K562 (cell line): ENCODE measurements at regions not wholly inside any gene's neighbourhood (a gene's known extent, or its start where the extent isn't known, plus 50 kb on each side); places are given as distances from the start of the nearest gene placed in this dataset.

ENCODE experiments used
- ATAC-seq: fragments of 200-7000 bp; cut with Tn5 transposase; 3 replicates; pipeline ENCODE4 v1.9.1; 2020; ENCODE audit warnings: moderate library complexity
- BruUV-seq: library from RNA; stranded (reverse); fragments of 400-500 nt; replicated peaks from 2 replicates; lab custom pipeline; 2021; lab: Mats Ljungman, UMichigan
- CTCF ChIA-PET: fragments of 300-600 bp; formaldehyde crosslinking; extraction: SDS; loops from one replicate; lab custom pipeline; 2021; ENCODE audit warnings: low intra/inter-chr PET ratio; lab: Yijun Ruan, JAX
- POLR2A ChIA-PET: fragments of 300-600, 350-650 bp; sonication (Branson Sonifier 250); formaldehyde crosslinking; extraction: SDS; loops from one replicate; lab custom pipeline; 2021; ENCODE audit warnings: antibody characterized with exemption, inconsistent platforms; lab: Yijun Ruan, JAX
- DNase-seq, 4 experiments: peaks; one replicate each; pipeline versions ENCODE4 v3.0.0 to v3.0.0-alpha.2; 2011 to 2018; ENCODE audit warnings: low spot score in 3 of 4, mixed read lengths in 3 of 4; ENCODE audit errors: extremely low read depth in 1 of 4
- FAIRE-seq: peaks from 2 replicates; lab custom pipeline; 2011; peaks lifted over from hg19 to GRCh38; lab: Jason Lieb, UNC
- H2AFZ ChIP-seq: 2 replicates; pipeline ENCODE4 v1.6.0; 2011; ENCODE audit warnings: low read depth, low read length, control low read depth, inconsistent platforms
- H3K27ac ChIP-seq: fragments of 200-600 bp; 3 replicates; pipeline ENCODE4 v1.8.0; 2011; ENCODE audit warnings: low read depth, mild to moderate bottlenecking, control low read depth, inconsistent platforms, low read length, moderate library complexity, mixed read lengths; ENCODE audit errors: extremely low read depth
- H3K27me3 ChIP-seq, 2 experiments: fragments of 300-600 bp in 1 of 2; 2 replicates in 1 of 2; 3 replicates in 1 of 2; pipeline versions ENCODE4 v1.6.0 to v1.8.0; 2011; ENCODE audit warnings: inconsistent platforms in 2 of 2, low read length in 2 of 2, mild to moderate bottlenecking in 1 of 2, mixed read lengths in 1 of 2, moderate library complexity in 1 of 2; ENCODE audit not compliant: control insufficient read depth in 2 of 2, insufficient read depth in 2 of 2
- H3K36me3 ChIP-seq: fragments of 300-600 bp; 3 replicates; pipeline ENCODE4 v1.8.0; 2011; ENCODE audit warnings: mild to moderate bottlenecking, low read length, inconsistent platforms; ENCODE audit not compliant: control insufficient read depth, insufficient read depth
- H3K4me1 ChIP-seq, 2 experiments: fragments of 200-600 bp in 1 of 2; replicated peaks in 1 of 2; 2 replicates in 1 of 2; 3 replicates in 1 of 2; pipeline versions ENCODE4 v1.5.1 to v1.8.0; 2011; ENCODE audit warnings: inconsistent platforms in 2 of 2, low read length in 2 of 2, mild to moderate bottlenecking in 1 of 2, mixed read lengths in 1 of 2, moderate library complexity in 1 of 2; ENCODE audit not compliant: control insufficient read depth in 2 of 2, insufficient read depth in 2 of 2
- H3K4me2 ChIP-seq: 2 replicates; pipeline ENCODE4 v1.6.1; 2011; ENCODE audit warnings: low read length, control low read depth, inconsistent platforms, mixed read lengths; ENCODE audit not compliant: insufficient read depth
- H3K4me3 ChIP-seq: fragments of 200-600 bp; sonication (generic), shearing (Covaris generic); 2 replicates; pipeline ENCODE4 v1.5.1; 2016; ENCODE audit warnings: control low read depth, inconsistent platforms
- H3K79me2 ChIP-seq: fragments of 200-600 bp; 3 replicates; pipeline ENCODE4 v1.8.0; 2011; ENCODE audit warnings: low read length, inconsistent platforms; ENCODE audit not compliant: control insufficient read depth, insufficient read depth
- H3K9ac ChIP-seq, 2 experiments: 2 replicates each; pipeline versions ENCODE4 v1.6.0 to v1.6.1; 2011; ENCODE audit warnings: low read depth in 2 of 2, low read length in 2 of 2, control low read depth in 1 of 2, inconsistent platforms in 1 of 2, mild to moderate bottlenecking in 1 of 2, mixed read lengths in 1 of 2; ENCODE audit not compliant: insufficient read depth in 1 of 2
- H3K9me1 ChIP-seq: one replicate; pipeline ENCODE4 v1.6.0; 2011; ENCODE audit warnings: inconsistent platforms, mild to moderate bottlenecking, low read length, moderate library complexity; ENCODE audit not compliant: control insufficient read depth, insufficient read depth
- H3K9me3 ChIP-seq: replicated peaks from 2 replicates; pipeline ENCODE4 v1.5.1; 2011; ENCODE audit warnings: low read depth, low read length, inconsistent platforms; ENCODE audit not compliant: control insufficient read depth, insufficient read depth
- H4K20me1 ChIP-seq: replicated peaks from 2 replicates; pipeline ENCODE4 v1.6.1; 2011; ENCODE audit warnings: low read length, inconsistent platforms, mixed read lengths; ENCODE audit not compliant: control insufficient read depth, insufficient read depth
- ARNT ChIP-seq, 2 experiments: fragments of 450-650 bp; IDR thresholded peaks; 2 replicates each; pipeline ENCODE4 v1.6.1; 2016; ENCODE audit warnings: mild to moderate bottlenecking in 1 of 2
- BACH1 ChIP-seq: fragments of 200-800 bp; sonication (Bioruptor generic); IDR thresholded peaks from 2 replicates; pipeline ENCODE4 v1.6.1; 2016; ENCODE audit warnings: missing genetic modification characterization, missing compliant biosample characterization
- C11orf30 ChIP-seq: fragments of 450-650 bp; IDR thresholded peaks from 2 replicates; pipeline ENCODE4 v1.6.1; 2016; ENCODE audit warnings: low read depth, mild to moderate bottlenecking
- CREB1 ChIP-seq, 2 experiments: sonication (generic) in 1 of 2; formaldehyde crosslinking in 1 of 2; IDR thresholded peaks; 2 replicates each; pipeline versions ENCODE4 v1.6.1 to v1.8.0; 2012 to 2022; ENCODE audit warnings: inconsistent platforms in 1 of 2, mild to moderate bottlenecking in 1 of 2, missing genetic modification reagents in 1 of 2, moderate library complexity in 1 of 2
- NR2C2 ChIP-seq, 2 experiments: fragments of 200-800 bp in 1 of 2; sonication (Bioruptor generic) in 1 of 2; sonication (generic) in 1 of 2; formaldehyde crosslinking in 1 of 2; IDR thresholded peaks; 2 replicates each; pipeline versions ENCODE4 v1.6.1 to v1.8.0; 2016 to 2022; ENCODE audit warnings: mild to moderate bottlenecking in 1 of 2, missing compliant biosample characterization in 1 of 2, missing genetic modification characterization in 1 of 2, missing genetic modification reagents in 1 of 2
- POLR2B ChIP-seq: fragments of 450-650 bp; IDR thresholded peaks from 2 replicates; pipeline ENCODE4 v1.6.1; 2018; ENCODE audit warnings: low read depth; ENCODE audit not compliant: partially characterized antibody
- PTRF ChIP-seq: fragments of 450-650 bp; IDR thresholded peaks from 2 replicates; pipeline ENCODE4 v1.6.1; 2016; ENCODE audit warnings: mild to moderate bottlenecking, missing genetic modification characterization, missing compliant biosample characterization
- SMC3 ChIP-seq: conservative IDR thresholded peaks from 2 replicates; pipeline ENCODE4 v1.6.1; 2011; ENCODE audit warnings: low read depth, low read length, improper control_type of control experiment; ENCODE audit not compliant: insufficient read depth
- SRF ChIP-seq, 2 experiments: fragments of 250-450, 450-650 bp in 1 of 2; sonication (Bioruptor Pico) in 1 of 2; sonication (generic) in 1 of 2; formaldehyde crosslinking; IDR thresholded peaks; 2 replicates each; pipeline versions ENCODE4 v1.5.0 to v1.5.1; 2020 to 2022; ENCODE audit warnings: mild to moderate bottlenecking in 1 of 2, missing genetic modification reagents in 1 of 2
- TSC22D4 ChIP-seq: fragments of 450-650 bp; IDR thresholded peaks from 2 replicates; pipeline ENCODE4 v1.6.1; 2016; ENCODE audit warnings: missing genetic modification characterization, missing biosample characterization, control low read depth
- ZNF12 ChIP-seq: sonication (generic); formaldehyde crosslinking; IDR thresholded peaks from 2 replicates; pipeline ENCODE4 v1.4.0; 2020; ENCODE audit warnings: mild to moderate bottlenecking, missing genetic modification reagents
- ZNF217 ChIP-seq: sonication (generic); formaldehyde crosslinking; IDR thresholded peaks from 2 replicates; pipeline ENCODE4 v1.8.0; 2022; ENCODE audit warnings: mild to moderate bottlenecking, missing genetic modification reagents
- ZNF311 ChIP-seq: fragments of 250-450 bp; sonication (Bioruptor Pico); IDR thresholded peaks from 2 replicates; pipeline ENCODE4 v1.4.0; 2020; ENCODE audit warnings: mild to moderate bottlenecking, moderate library complexity
- ZNF41 ChIP-seq: fragments of 250-450 bp; sonication (Bioruptor Pico); conservative IDR thresholded peaks from 2 replicates; pipeline ENCODE4 v1.4.0; 2020; ENCODE audit warnings: mild to moderate bottlenecking
- ZNF584 ChIP-seq: fragments of 200-800 bp; sonication (Bioruptor generic); IDR thresholded peaks from 2 replicates; pipeline ENCODE4 v1.6.1; 2016; ENCODE audit warnings: low read depth, mild to moderate bottlenecking, missing genetic modification characterization, missing compliant biosample characterization
- WGBS: fragments of 100-300 bp; shearing (Covaris generic); methylation state at CpG from one replicate; pipeline ENCODE4 v1.1.6; 2016; ENCODE audit warnings: low coverage, mixed read lengths; ENCODE audit not compliant: insufficient coverage; ENCODE audit errors: missing lambda C conversion rate; 5-methylcytosine and 5-hydroxymethylcytosine counted together
- in situ Hi-C: fragments of 300-500 bp; cut with MboI; formaldehyde crosslinking; loops from 4 replicates; pipeline ENCODE4 v1.15.0; 2018; ENCODE audit warnings: inconsistent platforms, mixed read lengths
- intact Hi-C: fragments of 100-400 bp; cut with micrococcal nuclease; formaldehyde crosslinking; loops from 2 replicates; pipeline ENCODE4 v1.14.2; 2022
- TF ChIP-seq, protein P1 (sequence below): fragments of 150-350 bp; conservative IDR thresholded peaks from 2 replicates; pipeline ENCODE4 v1.6.1; 2014; ENCODE audit warnings: low read length
- TF ChIP-seq, protein P2 (sequence below): sonication (generic); formaldehyde crosslinking; IDR thresholded peaks from 2 replicates; pipeline ENCODE4 v1.9.0; 2022; ENCODE audit warnings: mild to moderate bottlenecking, missing genetic modification reagents

DNA sequence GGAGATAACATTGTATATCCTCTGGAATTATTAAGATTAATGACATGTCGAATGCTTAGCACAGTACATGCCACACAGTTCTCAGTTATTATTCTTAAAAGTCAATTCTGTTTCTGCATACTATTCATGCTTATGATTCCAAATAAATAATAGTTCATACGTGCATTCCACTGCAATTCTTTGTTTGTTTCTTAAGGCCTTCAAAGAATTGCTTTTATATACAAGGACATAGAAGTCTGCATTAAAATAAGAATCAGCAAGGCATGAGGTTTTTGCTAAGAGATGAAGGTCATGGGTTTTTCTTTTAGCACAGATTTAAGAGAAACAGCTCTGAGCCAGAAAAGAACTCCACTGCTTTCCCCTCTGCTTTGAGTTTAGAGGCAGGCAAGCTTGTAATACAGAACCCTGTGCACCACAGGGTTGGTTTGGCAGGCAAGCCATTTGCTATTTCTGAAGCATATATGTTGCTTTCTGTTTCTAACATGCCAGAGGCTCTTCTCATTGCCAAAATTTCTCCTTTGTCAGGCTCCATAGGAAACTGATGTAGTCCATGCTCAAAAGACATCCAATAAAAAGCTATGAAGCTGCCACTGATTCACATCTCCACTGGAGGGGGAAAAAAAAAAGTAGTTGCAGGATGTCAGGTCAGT lies 420.6 kb upstream of the TYRP1 start (continued):
- TF ChIP-seq, protein P1, sequence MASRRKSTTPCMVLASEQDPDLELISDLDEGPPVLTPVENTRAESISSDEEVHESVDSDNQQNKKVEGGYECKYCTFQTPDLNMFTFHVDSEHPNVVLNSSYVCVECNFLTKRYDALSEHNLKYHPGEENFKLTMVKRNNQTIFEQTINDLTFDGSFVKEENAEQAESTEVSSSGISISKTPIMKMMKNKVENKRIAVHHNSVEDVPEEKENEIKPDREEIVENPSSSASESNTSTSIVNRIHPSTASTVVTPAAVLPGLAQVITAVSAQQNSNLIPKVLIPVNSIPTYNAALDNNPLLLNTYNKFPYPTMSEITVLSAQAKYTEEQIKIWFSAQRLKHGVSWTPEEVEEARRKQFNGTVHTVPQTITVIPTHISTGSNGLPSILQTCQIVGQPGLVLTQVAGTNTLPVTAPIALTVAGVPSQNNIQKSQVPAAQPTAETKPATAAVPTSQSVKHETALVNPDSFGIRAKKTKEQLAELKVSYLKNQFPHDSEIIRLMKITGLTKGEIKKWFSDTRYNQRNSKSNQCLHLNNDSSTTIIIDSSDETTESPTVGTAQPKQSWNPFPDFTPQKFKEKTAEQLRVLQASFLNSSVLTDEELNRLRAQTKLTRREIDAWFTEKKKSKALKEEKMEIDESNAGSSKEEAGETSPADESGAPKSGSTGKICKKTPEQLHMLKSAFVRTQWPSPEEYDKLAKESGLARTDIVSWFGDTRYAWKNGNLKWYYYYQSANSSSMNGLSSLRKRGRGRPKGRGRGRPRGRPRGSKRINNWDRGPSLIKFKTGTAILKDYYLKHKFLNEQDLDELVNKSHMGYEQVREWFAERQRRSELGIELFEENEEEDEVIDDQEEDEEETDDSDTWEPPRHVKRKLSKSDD: no peak
- TF ChIP-seq CREB1 (IDR thresholded peaks at IDR 0.05) (no peak), CREB1 (CRISPR knock-in tag; IDR thresholded peaks at IDR 0.05) (no peak), ZNF12 (CRISPR knock-in tag) (no peak), ARNT (IDR thresholded peaks at IDR 0.05) (no peak), POLR2B (no peak)

DNA sequence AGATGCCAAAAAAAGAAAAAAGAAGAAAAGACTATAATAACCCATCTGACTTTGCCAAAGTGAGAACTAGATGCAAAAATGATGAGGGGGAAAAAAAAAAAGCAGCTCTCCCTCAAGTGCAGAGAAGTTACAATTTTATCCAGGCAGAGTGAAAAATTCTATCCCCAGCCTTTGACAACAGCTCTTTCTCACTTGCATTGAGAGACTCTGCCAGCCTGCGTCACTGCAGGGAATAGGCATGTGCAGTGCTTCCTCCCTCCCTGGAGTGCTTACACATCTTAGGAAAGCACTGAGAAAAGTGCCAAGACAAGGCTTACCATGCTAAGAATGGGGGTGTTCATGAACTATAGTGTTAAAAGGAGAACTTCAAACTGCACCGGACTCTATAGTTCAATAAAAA lies 418.6 kb upstream of the TYRP1 start:
- in situ Hi-C loops (no loop called here), intact Hi-C loops (no loop called here)
- no peak for DNase-seq
- POLR2A ChIA-PET: no interaction called here
- Histone ChIP-seq H4K20me1 (no peaks in the 10 kb centered on the region), H3K9ac (no peak overlapping the region), H2AFZ (no peak overlapping the region), H3K9me3 (no peaks in the 10 kb centered on the region), H3K4me2 (no peak overlapping the region), H3K79me2 (no peaks in the 10 kb centered on the region), H3K9me1 (no peaks in the 10 kb centered on the region), H3K4me3 (no peak overlapping the region), H3K4me1 (no peaks in the 10 kb centered on the region), H3K27me3 (no peaks in the 10 kb centered on the region), H3K27ac (no peak overlapping the region), H3K36me3 (no peaks in the 10 kb centered on the region)
- CTCF ChIA-PET: no interaction called here
- BruUV-seq: no TSS peak
- no peak for ATAC-seq
- no peak for FAIRE-seq
- 0% methylated on average over 1 of the region's 2 CpGs for WGBS
- TF ChIP-seq PTRF (tag): no peak
- TF ChIP-seq NR2C2 (CRISPR knock-in tag; IDR thresholded peaks at IDR 0.05): no peak
- no peak for TF ChIP-seq NR2C2 (tag; IDR thresholded peaks at IDR 0.05)
- TF ChIP-seq BACH1: no peak
- TF ChIP-seq C11orf30: no peak
- TF ChIP-seq, protein P2, sequence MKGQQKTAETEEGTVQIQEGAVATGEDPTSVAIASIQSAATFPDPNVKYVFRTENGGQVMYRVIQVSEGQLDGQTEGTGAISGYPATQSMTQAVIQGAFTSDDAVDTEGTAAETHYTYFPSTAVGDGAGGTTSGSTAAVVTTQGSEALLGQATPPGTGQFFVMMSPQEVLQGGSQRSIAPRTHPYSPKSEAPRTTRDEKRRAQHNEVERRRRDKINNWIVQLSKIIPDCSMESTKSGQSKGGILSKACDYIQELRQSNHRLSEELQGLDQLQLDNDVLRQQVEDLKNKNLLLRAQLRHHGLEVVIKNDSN (CRISPR knock-in tag): no peak
- TF ChIP-seq SMC3: no peak
- TF ChIP-seq ZNF584 (CRISPR knock-in tag): no peak
- no peak for TF ChIP-seq ZNF217 (CRISPR knock-in tag)
- TF ChIP-seq ZNF41 (CRISPR knock-in tag): no peak
- TF ChIP-seq SRF (CRISPR knock-in tag; IDR thresholded peaks at IDR 0.05): no peak
- TF ChIP-seq TSC22D4 (tag): no peak
- no peak for TF ChIP-seq ZNF311 (CRISPR knock-in tag)
